Stimulated activated naive CD4-positive, alpha-beta T cell treated with Interleukin-2 at 50 U/mL for 16 hours (primary cell): ENCODE measurements at regions not wholly inside any gene's neighbourhood (a gene's known extent, or its start where the extent isn't known, plus 50 kb on each side); places are given as distances from the start of the nearest gene placed in this dataset.
"Not testable (repeated sequence)": the region's sequence is repeated elsewhere in the genome, so short reads cannot be mapped to it uniquely, and the experiment has no call there.

Experiments used
- DNase-seq: peaks from one replicate; lab custom pipeline; 2025; lab: John Stamatoyannopoulos, UW

DNA sequence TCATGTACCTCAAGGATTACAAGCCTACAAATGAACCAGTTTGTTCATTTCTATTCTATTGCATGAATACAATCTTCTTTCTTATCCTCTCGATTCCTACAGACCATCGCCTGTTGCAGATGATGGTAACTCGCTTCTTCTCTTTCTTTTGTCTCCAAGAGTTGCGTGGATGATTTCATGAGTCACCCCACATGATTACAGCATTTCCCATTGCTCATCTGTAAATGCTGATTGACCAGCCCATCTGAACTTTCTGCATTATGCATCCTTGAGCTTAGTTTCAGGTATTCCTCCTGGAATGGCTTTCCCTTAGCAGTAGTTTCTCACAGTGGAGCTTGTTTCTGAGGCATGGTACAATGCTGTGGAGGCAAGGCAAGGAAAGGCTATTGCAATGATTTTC is 109.6 kb upstream of the TOPAZ1 start:
- no peak for DNase-seq

DNA sequence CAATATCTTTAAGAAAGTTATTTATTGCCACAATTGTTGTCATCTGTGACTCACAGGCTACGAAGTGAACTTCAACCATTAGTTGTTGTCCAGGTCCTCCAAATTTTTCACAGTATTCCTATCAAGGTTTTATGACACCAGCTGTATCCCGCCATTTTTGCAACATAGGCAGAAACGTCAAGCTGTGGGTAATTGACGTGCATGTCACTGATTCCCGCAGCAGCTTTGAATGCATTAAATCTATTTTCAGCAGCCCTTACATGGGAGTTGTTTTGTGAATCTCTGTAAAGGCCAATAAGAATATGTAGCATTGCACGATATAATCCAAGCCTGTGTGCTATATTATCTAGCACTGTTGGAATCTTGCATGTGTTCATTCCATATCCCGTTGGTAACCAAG is 109.1 kb upstream of the TOPAZ1 start:
- no peak for DNase-seq

- no peak for DNase-seq
Observed at GRCh38 chr3:44136421-44136820, 105.3 kb upstream of the TOPAZ1 start.

DNA sequence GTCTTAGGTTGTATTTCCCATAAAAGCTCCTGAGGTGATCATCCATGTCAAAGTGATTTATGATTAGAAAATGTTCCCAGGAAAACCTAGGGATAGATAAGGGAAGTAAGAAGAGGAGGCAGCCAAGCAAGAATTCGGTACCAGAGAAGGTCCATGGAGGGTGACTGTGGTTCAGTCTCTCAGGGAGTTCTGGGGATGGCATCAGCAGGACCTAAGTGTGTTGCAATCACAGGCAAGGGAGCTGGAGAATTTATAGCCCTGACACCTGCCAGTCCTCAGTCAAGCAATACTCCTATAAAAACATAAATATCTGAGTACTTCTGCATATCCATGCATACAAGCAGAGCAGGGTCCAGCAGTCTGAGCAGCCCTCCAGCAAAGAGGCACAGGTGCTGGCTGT is 95.6 kb upstream of the TOPAZ1 start:
- no peak for DNase-seq

DNA sequence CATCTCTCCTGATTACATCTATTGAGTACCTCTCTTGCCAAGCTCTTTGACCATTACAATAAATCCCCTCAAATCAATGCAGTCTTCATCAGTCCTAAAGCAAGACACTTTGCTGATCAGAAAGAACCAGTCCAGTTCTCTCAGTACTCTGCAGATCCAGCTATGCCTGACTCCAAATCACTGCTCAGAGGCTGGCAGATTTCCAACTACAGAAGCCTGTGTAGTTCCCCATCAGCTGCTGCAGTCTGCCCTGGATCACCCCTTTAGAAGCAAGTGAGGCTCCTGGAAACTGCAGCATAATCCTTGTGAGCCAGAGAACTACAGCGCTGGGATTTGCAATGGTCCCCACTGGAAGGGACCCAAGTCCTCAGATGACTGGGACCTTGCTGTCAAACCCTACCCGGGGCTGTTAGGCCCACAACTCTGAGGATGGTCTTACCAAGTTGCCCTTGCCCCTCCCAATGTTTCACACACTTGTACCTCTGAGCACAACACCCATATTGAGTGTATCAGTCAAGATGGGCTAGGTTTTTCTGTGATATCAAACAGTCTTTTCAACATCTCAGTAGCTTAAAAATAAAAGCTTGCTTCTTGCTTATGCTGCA is 81.9 kb upstream of the TOPAZ1 start:
- no peak for DNase-seq

- no peak for DNase-seq
Observed at GRCh38 chr3:44160818-44161217, 80.9 kb upstream of the TOPAZ1 start.

GRCh38 chr3:44171891-44172290 is 69.8 kb upstream of the TOPAZ1 start:
- DNase-seq: no peak

DNA sequence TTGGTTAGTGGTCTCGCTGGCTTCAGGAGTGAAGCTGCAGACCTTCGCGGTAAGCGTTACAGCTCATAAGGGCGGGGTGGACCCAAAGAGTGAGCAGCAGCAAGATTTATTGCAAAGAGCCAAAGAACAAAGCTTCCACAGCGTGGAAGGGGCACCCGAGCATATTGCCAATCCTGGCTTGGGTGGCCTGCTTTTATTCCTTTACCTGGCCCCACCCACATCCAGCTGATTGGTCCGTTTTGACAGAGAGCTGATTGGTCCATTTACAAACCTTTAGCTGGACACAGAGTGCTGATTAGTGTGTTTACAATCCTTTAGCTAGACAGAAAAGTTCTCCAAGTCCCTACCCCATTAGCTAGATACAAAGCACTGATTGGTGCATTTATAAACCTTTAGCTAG is 69.0 kb upstream of the TOPAZ1 start:
- not testable (repeated sequence) for DNase-seq

GRCh38 chr3:44173263-44173662 is 68.4 kb upstream of the TOPAZ1 start:
- DNase-seq: no peak

- DNase-seq: no peak
Observed at GRCh38 chr3:44175070-44175469, 66.6 kb upstream of the TOPAZ1 start.

DNA sequence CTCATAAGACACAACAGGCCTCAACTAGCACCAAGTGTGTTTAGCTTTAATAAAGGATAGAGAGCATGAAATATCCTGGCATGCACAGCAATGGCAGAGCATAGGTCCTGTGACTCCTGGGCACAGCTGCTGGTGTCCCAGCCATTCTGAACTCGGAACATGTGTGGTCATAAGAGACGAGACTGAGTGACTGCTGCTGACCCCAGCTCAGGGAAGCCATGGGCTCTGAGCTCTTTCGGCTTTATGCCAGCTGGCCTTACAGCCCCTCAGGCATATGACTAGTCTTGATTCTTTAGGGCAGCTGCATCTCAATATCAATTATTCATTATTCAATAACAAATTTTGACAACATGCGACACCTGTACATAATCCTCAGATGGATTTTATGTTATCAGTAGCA is 62.4 kb upstream of the TOPAZ1 start:
- no peak for DNase-seq

DNA sequence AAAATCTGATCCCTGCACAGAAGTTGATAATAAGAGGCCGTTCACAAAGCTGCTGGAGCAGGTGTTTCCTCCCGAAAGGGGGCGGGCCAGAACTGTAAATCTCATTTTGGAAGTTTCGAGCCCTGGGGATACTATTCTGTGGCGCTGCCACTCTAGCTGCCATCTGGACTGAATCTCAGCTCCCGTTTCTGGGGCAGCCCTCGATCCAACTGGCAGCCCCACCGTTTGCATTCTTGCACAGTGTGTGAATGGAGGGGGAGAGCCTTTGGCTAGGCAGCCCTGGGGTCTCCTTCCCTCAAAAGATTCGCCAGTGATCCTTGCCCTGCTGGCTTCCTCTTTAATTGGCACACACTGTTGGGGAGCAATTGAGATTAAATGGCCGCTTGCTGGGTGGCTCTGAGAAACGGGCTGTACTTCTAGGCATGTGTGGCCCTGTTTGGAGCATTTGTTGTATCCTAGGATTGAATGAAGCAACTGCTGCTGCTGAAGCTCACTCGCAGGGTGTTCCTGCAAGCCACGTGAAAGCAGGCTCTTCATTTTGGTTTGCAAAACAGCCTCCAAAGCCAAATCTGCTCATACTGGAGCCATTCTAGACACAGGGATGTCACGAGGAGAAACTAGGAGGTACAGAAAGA is 57.2 kb upstream of the TOPAZ1 start:
- DNase-seq: no peak

DNA sequence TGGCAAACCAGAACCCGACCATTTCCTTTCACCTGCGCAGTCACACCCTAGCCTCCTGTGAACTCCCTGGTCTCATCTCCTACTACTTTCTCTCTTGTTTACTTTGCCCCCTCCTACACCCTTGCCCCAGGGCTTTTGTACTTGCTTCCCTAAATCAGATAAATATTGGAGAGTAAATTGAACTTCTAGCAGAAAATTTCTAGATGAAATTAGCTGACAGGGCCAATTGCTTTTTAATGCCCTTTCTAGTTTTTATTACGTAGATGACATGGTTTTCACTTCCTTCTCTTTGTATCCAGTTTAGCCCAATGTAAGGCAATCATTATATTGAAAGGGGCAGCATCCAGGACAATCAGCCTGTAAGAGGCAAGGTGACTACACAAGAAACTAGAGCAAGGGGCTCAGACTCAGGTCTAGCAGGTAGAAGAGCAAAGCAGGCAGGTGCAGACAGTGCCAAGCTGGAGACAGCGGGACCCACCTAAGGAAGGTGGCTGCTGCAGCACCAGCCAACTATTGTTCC is 56.2 kb upstream of the TOPAZ1 start:
- DNase-seq: no peak

- DNase-seq: no peak
Observed at GRCh38 chr3:44186111-44186672, 55.5 kb upstream of the TOPAZ1 start.

DNA sequence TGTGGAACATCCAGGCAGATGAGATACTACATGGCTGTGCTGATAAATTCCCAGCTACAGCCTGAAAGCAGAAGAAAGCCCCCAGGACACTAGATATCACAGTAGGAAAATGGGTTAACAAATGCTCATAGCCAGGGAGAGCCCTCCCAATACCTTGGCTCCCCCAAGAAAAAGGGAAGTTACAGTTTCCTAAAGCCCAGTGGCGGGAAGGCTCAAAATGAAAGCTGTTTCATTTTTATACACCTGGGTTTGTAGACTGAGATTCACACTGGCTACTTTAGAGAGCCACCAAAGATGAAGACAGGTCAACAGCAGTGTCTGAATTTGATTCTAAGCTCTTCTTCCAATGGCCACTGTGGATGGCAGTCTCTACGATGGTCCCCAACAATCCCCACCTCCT is 55.0 kb upstream of the TOPAZ1 start:
- DNase-seq: no peak
